HUES64 (cell line): ENCODE measurements at regions not wholly inside any gene's neighbourhood (a gene's known extent, or its start where the extent isn't known, plus 50 kb on each side); places are given as distances from the start of the nearest gene placed in this dataset.

ENCODE experiments used
- H3K27ac ChIP-seq: 2 replicates; pipeline ENCODE4 v1.7.0; 2013; ENCODE audit warnings: low read depth, low read length, inconsistent platforms
- H3K27me3 ChIP-seq: 2 replicates; pipeline ENCODE4 v1.6.1; 2013; ENCODE audit warnings: mild to moderate bottlenecking, low read length; ENCODE audit not compliant: insufficient read depth
- H3K36me3 ChIP-seq: 2 replicates; pipeline ENCODE4 v1.6.1; 2013; ENCODE audit warnings: mild to moderate bottlenecking, low read length; ENCODE audit not compliant: insufficient read depth
- H3K4me1 ChIP-seq: 2 replicates; pipeline ENCODE4 v1.6.1; 2013; ENCODE audit warnings: mild to moderate bottlenecking, low read length, moderate library complexity; ENCODE audit not compliant: insufficient read depth
- H3K4me3 ChIP-seq: 2 replicates; pipeline ENCODE4 v1.5.1; 2013; ENCODE audit warnings: mild to moderate bottlenecking, low read length, moderate library complexity
- H3K9ac ChIP-seq: 2 replicates; pipeline ENCODE4 v1.6.1; 2013; ENCODE audit warnings: mild to moderate bottlenecking, low read depth, low read length
- H3K9me3 ChIP-seq: 2 replicates; pipeline ENCODE4 v1.6.1; 2013; ENCODE audit warnings: low read depth, low read length; ENCODE audit not compliant: insufficient read depth
- WGBS: fragments of 150-250, 120-280 bp; methylation state at CpG from one replicate; pipeline ENCODE4 v1.1.7; 2013; ENCODE audit warnings: missing lambda C conversion rate; 5-methylcytosine and 5-hydroxymethylcytosine counted together

DNA sequence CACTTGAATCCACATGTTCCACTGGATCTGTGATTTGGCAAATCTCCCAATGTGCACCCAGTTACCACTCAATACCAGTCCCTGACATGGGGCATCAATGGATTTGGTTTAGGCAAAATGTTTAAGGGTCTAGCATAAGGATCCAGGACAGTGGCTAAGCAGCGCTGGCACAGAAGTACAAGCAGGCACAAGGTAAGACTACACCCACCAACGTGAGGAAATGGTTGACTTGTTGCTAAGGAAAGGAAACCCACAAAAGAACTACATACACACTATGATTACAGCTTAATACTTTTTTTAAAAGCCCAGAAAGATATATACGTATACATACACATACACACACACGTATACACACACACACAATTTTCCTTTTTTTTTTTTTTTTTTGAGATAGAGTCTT, 79.0 kb downstream of the DNAAF9 start:
- no peaks in the 10 kb centered on the region for H3K9me3 ChIP-seq
- H3K27me3 ChIP-seq: no peaks in the 10 kb centered on the region
- H3K4me1 ChIP-seq: no peaks in the 10 kb centered on the region
- WGBS: 94% methylated on average over 4 of the region's 4 CpGs
- H3K36me3 ChIP-seq: peaks cover 12% of the 10 kb centered on the region
- no peak overlapping the region for H3K27ac ChIP-seq
- no peak overlapping the region for H3K9ac ChIP-seq
- H3K4me3 ChIP-seq: no peak overlapping the region

DNA sequence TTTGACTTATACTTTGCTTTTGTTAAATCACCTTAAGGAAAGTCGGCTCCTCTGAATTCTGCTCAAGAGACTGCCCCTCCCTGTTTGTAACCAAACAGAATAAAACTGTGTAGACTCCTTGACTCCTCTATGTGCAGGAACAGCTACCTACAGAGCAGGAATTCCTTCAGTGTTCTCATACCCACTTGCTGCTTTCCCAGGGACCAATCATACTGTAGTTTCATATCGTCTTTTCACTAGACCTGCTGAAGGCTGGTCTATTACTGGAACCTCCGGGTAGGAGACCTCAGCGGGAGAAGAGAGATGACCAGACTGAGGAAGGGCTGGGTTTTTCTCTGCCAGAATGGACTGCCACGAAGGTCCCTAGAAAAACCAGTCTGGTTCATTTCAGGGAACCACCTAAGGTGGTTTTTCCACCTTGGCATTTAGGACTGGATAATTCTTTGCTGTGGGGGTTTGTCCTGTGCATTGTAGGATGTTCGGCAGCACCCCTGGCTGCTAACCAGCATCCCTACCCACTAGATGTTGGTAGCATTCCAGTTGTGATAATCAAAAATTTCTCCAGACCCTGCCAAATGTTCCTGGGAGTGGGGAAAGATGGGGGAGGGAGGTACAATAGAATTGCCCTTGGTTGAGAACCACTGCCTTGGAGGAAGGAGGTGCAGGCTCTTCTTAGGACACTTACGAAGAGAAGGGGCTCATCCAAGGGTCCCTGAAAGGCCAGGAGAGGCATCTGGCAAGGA, 80.5 kb downstream of the DNAAF9 start:
- Histone ChIP-seq H3K27ac (no peak overlapping the region), H3K36me3 (peaks cover 4% of the 10 kb centered on the region), H3K4me1 (no peaks in the 10 kb centered on the region), H3K9ac (no peak overlapping the region), H3K27me3 (no peaks in the 10 kb centered on the region), H3K4me3 (no peak overlapping the region), H3K9me3 (no peaks in the 10 kb centered on the region)
- 96% methylated on average over 7 of the region's 7 CpGs for WGBS

DNA sequence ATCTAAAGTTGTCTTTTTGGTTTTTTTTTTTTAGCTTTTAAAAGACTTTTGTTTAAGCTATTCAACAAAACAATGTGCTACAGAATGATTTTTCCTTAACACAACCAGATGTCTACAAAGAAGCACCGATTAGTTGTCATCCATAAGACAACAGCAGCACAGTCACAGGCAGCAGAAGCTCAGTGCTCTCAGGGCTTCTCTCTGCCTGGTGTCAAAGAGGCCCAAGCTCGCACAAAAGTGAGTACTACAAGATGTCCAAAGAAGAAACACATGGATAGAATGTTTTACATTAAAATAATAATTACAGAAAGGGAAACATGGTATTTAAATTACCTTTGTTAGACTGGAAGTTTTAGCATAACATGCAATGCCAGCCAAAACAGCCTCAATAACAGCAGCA, 81.6 kb downstream of the DNAAF9 start:
- Histone ChIP-seq H3K9me3 (no peaks in the 10 kb centered on the region), H3K36me3 (no peaks in the 10 kb centered on the region), H3K27me3 (no peaks in the 10 kb centered on the region), H3K4me1 (no peaks in the 10 kb centered on the region), H3K4me3 (no peak overlapping the region), H3K27ac (no peak overlapping the region), H3K9ac (no peak overlapping the region)
- 97% methylated on average over 2 of the region's 2 CpGs for WGBS

DNA sequence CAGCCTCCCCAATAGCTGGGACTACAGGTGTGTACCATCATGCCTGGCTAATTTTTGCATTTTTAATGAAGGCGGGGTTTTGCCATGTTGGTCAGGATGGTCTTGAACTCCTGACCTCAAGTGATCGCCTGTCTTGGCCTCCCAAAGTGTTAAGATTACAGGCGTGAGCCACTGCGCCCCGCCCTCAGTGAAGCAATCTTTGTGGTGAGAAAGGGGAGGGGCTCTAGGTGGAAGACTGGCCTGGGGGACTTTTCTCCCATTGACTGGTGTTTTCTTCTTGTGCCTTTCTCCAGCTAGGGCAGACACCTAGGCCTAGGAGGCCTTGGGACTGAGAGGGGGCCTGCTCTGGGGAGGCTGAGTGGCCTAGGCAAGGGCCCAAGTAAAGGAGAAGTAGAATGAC, 84.1 kb downstream of the DNAAF9 start:
- Histone ChIP-seq H3K4me3 (no peak overlapping the region), H3K9ac (no peak overlapping the region), H3K9me3 (no peaks in the 10 kb centered on the region), H3K27me3 (no peaks in the 10 kb centered on the region), H3K36me3 (no peaks in the 10 kb centered on the region), H3K4me1 (no peaks in the 10 kb centered on the region), H3K27ac (no peak overlapping the region)
- WGBS: 91% methylated on average over 5 of the region's 5 CpGs

DNA sequence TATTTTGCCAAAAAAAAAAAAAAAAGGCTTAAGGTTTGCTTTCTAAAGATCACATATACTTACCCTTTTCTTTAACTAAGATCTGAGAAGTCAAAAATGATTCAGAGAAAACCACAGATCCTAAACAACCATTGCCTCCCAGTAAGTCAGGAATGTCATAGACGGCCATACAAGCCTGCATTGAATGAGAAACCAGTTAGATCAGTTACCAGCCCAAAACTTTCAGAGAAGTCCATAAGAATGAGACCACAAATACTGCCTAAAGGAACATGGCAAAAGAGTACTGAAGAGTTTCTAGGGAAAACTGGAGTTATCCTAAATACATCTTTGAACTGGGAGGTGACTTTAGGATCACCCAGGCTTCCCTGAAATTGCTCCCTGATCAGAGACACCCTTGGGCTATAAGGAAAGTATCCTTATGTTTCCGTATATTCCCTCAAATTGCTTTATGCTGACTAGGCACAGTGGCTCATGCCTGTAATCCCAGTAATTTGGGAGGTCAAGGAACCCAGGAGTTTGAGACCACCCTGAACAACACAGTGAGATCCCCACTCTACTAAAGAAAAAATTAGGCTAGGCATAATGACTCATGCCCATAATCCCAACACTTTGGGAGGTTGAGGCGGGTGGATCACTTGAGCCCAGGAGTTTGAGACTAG, 79.4 kb upstream of the SLC4A11 start:
- Histone ChIP-seq H3K4me1 (no peaks in the 10 kb centered on the region), H3K27me3 (no peaks in the 10 kb centered on the region), H3K27ac (no peak overlapping the region), H3K36me3 (peaks cover 8% of the 10 kb centered on the region; the same call in 1 of the 2 replicates), H3K9me3 (no peaks in the 10 kb centered on the region), H3K4me3 (no peak overlapping the region), H3K9ac (no peak overlapping the region)
- WGBS: 89% methylated on average over 3 of the region's 3 CpGs

DNA sequence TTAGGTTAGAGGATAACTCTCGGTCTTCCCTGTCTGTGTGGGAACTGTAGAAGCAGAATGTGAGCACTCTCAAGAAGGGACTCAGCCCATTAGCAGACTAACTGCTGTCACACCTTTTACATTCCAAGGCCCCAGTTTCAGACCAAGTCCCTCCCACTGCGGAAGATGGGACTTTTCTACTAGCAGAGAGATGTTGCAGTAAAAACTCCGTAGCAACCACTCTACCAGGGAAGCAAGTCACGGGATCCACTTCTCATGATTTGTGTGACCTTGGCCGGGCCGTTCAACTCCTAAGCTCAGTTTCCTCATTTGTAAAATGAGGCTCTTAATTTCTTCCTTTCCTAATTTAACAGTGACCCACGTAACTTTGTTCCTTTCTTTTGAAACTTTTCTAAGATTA, 77.1 kb upstream of the SLC4A11 start:
- Histone ChIP-seq H3K4me3 (no peak overlapping the region), H3K36me3 (peaks cover 12% of the 10 kb centered on the region; the same call in 1 of the 2 replicates), H3K9me3 (no peaks in the 10 kb centered on the region), H3K27me3 (no peaks in the 10 kb centered on the region), H3K27ac (no peak overlapping the region), H3K9ac (no peak overlapping the region), H3K4me1 (no peaks in the 10 kb centered on the region)
- 92% methylated on average over 6 of the region's 7 CpGs for WGBS

DNA sequence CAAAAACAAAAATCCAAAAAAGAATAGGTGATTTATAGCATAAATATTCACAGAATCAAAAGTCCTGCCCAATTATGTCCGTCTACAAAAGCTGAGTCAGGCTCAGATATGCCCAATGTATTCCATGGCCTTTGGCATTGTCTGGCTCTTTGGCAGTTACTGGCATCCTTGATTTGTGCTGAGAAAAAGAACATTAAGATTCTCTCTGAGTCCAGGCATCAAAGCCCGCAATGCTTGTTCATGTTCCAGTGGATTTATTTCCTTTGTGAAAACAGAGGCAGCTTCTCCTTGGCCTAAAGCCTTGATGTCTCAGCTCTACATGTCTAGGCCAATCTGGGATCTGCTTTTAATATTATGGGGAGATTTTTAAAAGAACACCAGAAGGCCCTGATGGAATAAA, 76.1 kb upstream of the SLC4A11 start:
- Histone ChIP-seq H3K9ac (no peak overlapping the region), H3K4me3 (no peak overlapping the region), H3K9me3 (no peaks in the 10 kb centered on the region), H3K27me3 (no peaks in the 10 kb centered on the region), H3K36me3 (peaks cover 12% of the 10 kb centered on the region; the same call in 1 of the 2 replicates), H3K4me1 (no peaks in the 10 kb centered on the region), H3K27ac (no peak overlapping the region)
- 91% methylated on average over 2 of the region's 2 CpGs for WGBS

DNA sequence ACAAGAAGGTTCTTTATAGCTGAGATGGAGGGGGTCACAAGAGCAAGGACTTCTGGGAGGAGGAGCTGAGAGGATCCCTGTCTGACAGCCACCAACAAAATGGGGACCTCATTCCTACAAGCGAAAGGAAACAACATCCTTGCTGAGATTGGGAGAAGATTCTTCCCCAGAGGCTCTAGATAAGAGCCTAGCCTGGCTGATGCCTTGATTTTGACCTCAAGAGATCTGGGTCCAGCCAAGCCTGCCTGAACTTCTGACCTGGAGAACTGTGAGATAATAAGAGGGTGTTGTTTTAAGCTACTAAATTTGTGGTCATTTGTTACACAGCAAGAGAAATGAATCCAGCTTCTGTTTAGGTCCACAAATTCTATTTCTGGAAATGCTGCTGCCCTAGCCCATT, 75.4 kb upstream of the SLC4A11 start:
- peaks cover 12% of the 10 kb centered on the region; the same call in 1 of the 2 replicates for H3K36me3 ChIP-seq
- no peaks in the 10 kb centered on the region for H3K4me1 ChIP-seq
- no peak overlapping the region for H3K4me3 ChIP-seq
- 90% methylated on average over 1 of the region's 1 CpG for WGBS
- no peaks in the 10 kb centered on the region for H3K27me3 ChIP-seq
- H3K9ac ChIP-seq: no peak overlapping the region
- H3K9me3 ChIP-seq: no peaks in the 10 kb centered on the region
- no peak overlapping the region for H3K27ac ChIP-seq

DNA sequence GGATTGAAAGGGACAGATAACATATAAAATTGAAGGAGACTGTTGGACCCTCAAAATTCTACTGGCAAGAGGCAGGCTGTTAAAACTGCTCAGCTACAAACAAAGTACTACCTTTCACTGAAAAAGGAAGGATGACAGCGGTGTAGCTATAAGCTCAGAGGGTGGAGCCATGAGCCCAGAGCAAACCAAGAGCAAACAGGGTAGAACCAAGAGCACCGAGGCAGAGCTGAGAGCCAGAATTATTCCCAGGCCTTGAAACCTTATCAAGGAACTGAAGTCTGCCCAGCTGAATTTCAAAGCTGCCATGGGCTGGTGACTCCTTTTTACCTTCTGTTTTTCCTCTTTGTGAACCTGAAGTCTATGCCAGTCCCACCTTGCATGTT, 74.7 kb upstream of the SLC4A11 start:
- Histone ChIP-seq H3K27ac (no peak overlapping the region), H3K27me3 (no peaks in the 10 kb centered on the region), H3K36me3 (peaks cover 12% of the 10 kb centered on the region; the same call in 1 of the 2 replicates), H3K9ac (no peak overlapping the region), H3K9me3 (no peaks in the 10 kb centered on the region), H3K4me3 (no peak overlapping the region), H3K4me1 (no peaks in the 10 kb centered on the region)
- 91% methylated on average over 2 of the region's 2 CpGs for WGBS

DNA sequence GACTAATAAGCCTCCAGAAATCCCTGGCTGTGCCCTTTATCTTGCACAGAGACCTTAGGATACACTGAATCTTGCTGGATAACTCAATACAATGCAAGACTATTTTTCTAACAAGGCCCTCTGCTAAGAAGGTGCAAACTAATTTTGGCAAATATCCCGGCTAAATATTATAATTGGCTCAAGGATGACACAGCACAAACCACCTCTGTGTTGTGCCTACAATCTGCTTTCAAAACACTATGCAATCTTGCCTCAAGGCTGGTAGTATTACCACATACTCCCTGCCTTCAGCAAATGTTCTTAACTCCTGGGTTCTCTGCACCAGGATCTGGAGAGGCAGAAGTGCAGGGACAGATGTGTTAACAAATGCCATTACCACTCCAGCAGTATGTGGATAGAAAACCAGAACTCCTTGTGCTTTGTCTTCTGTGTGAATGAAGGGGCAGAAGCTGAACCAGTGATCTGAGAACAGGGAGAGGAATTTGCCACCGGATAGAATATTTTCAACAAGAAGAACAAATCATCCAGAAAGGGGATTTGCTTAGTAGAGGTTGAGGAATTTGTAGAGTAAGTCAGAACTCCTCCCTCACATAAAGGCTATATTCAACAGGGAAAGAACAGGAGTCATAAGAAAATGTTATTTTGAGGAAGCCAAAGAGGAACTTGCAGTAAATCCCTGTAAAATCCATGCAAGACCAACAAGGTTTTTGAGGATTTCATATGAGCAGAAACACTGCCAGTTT, 74.1 kb upstream of the SLC4A11 start:
- Histone ChIP-seq H3K9me3 (no peaks in the 10 kb centered on the region), H3K4me3 (no peak overlapping the region), H3K9ac (no peak overlapping the region), H3K27me3 (no peaks in the 10 kb centered on the region), H3K36me3 (peaks cover 12% of the 10 kb centered on the region; the same call in 1 of the 2 replicates), H3K27ac (no peak overlapping the region), H3K4me1 (no peaks in the 10 kb centered on the region)
- WGBS: 92% methylated on average over 1 of the region's 2 CpGs

DNA sequence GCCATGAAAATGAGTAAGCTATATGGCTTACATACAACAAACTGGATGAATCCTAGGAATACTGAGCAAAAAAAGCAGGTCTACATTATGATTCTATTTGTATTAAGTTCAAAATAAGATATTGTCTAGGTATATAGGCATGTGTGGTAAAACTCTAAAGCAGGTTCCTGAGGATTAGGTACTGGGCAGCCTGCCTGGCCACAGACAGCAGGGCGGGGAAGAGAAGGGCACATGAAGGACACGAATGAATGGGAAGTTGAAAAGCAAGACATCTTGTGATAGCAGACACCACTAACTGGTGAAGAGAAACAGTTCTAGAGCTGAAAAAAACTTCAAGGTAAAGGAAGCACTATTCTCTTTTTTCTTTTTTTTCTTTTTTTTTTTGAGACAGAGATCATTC, 72.6 kb upstream of the SLC4A11 start:
- no peaks in the 10 kb centered on the region for H3K4me1 ChIP-seq
- H3K9me3 ChIP-seq: no peaks in the 10 kb centered on the region
- H3K36me3 ChIP-seq: peaks cover 12% of the 10 kb centered on the region; the same call in 1 of the 2 replicates
- no peak overlapping the region for H3K4me3 ChIP-seq
- no peaks in the 10 kb centered on the region for H3K27me3 ChIP-seq
- H3K9ac ChIP-seq: no peak overlapping the region
- H3K27ac ChIP-seq: no peak overlapping the region
- 92% methylated on average over 2 of the region's 2 CpGs for WGBS
